ENCODE measurements at regions not wholly inside any gene's neighbourhood (a gene's known extent, or its start where the extent isn't known, plus 50 kb on each side); places are given as distances from the start of the nearest gene placed in this dataset.

GRCh38 chr13:44257796-44258195, 115.8 kb upstream of the SERP2 start:
- no peak for DNase-seq (ENCODE audit: low read depth, low spot score)

GRCh38 chr13:44259045-44260027, 114.3 kb upstream of the SERP2 start:
- H3K36me3 Mint-ChIP-seq (ENCODE audit: low read depth) = no peaks in the 10 kb centered on the region

More at GRCh38 chr13:44257796-44258195, 115.8 kb upstream of the SERP2 start:
- Mint-ChIP-seq H3K4me3 (no peak overlapping the region), H3K9me3 (no peaks in the 10 kb centered on the region), H3K27me3 (ENCODE audit: low read depth) (no peaks in the 10 kb centered on the region), H3K4me1 (peaks cover 13% of the 10 kb centered on the region), H3K36me3 (ENCODE audit: low read depth) (no peaks in the 10 kb centered on the region), H3K27ac (ENCODE audit: unreplicated experiment) (no peak overlapping the region)
- TF ChIP-seq CTCF (conservative IDR thresholded peaks at IDR 0.05) = no peak

GRCh38 chr13:44260336-44260735, 113.3 kb upstream of the SERP2 start:
- TF ChIP-seq CTCF (conservative IDR thresholded peaks at IDR 0.05) = no peak
- H3K4me1 Mint-ChIP-seq = peaks cover 21% of the 10 kb centered on the region
- no peak overlapping the region for H3K4me3 Mint-ChIP-seq
- no peaks in the 10 kb centered on the region for H3K36me3 Mint-ChIP-seq (ENCODE audit: low read depth)
- no peaks in the 10 kb centered on the region for H3K9me3 Mint-ChIP-seq
- H3K27ac Mint-ChIP-seq (ENCODE audit: unreplicated experiment) = no peak overlapping the region
- H3K27me3 Mint-ChIP-seq (ENCODE audit: low read depth) = no peaks in the 10 kb centered on the region
- DNase-seq (ENCODE audit: low read depth, low spot score) = no peak

More at GRCh38 chr13:44259045-44260027, 114.3 kb upstream of the SERP2 start:
- Mint-ChIP-seq H3K4me1 (peaks cover 21% of the 10 kb centered on the region), H3K9me3 (no peaks in the 10 kb centered on the region), H3K4me3 (no peak overlapping the region), H3K27me3 (ENCODE audit: low read depth) (no peaks in the 10 kb centered on the region), H3K27ac (ENCODE audit: unreplicated experiment) (peak overlapping the region; percentile 9)
- DNase-seq (ENCODE audit: low read depth, low spot score) = no peak
- no peak for TF ChIP-seq CTCF (conservative IDR thresholded peaks at IDR 0.05)

GRCh38 chr13:44263751-44264620, 109.6 kb upstream of the SERP2 start:
- DNase-seq (ENCODE audit: low read depth, low spot score) = no peak
- peak overlapping the region; percentile 22 for H3K27ac Mint-ChIP-seq (ENCODE audit: unreplicated experiment)
- peaks cover 5% of the 10 kb centered on the region for H3K36me3 Mint-ChIP-seq (ENCODE audit: low read depth)
- H3K27me3 Mint-ChIP-seq (ENCODE audit: low read depth) = no peaks in the 10 kb centered on the region
- H3K4me1 Mint-ChIP-seq = peaks cover 17% of the 10 kb centered on the region
- H3K9me3 Mint-ChIP-seq = peaks cover 4% of the 10 kb centered on the region
- H3K4me3 Mint-ChIP-seq = no peak overlapping the region
- TF ChIP-seq CTCF (conservative IDR thresholded peaks at IDR 0.05) = no peak

GRCh38 chr13:44266305-44266704, 107.3 kb upstream of the SERP2 start:
- H3K4me1 Mint-ChIP-seq = peaks cover 24% of the 10 kb centered on the region
- no peak for DNase-seq (ENCODE audit: low read depth, low spot score)
- TF ChIP-seq CTCF (conservative IDR thresholded peaks at IDR 0.05) = no peak
- no peak overlapping the region for H3K4me3 Mint-ChIP-seq
- no peak overlapping the region for H3K27ac Mint-ChIP-seq (ENCODE audit: unreplicated experiment)
- H3K27me3 Mint-ChIP-seq (ENCODE audit: low read depth) = no peaks in the 10 kb centered on the region
- H3K9me3 Mint-ChIP-seq = peaks cover 4% of the 10 kb centered on the region
- peaks cover 5% of the 10 kb centered on the region for H3K36me3 Mint-ChIP-seq (ENCODE audit: low read depth)
